Ishikawa (cell line): ENCODE measurements at regions not wholly inside any gene's neighbourhood (a gene's known extent, or its start where the extent isn't known, plus 50 kb on each side); places are given as distances from the start of the nearest gene placed in this dataset.

Experiments used
- CEBPB ChIP-seq: IDR thresholded peaks from 2 replicates; pipeline ENCODE4 v1.6.1; 2012
- CREB1 ChIP-seq: IDR thresholded peaks from 2 replicates; pipeline ENCODE4 v1.6.1; 2012; ENCODE audit warnings: low read depth
- EP300 ChIP-seq: IDR thresholded peaks from 2 replicates; pipeline ENCODE4 v1.6.1; 2012; ENCODE audit warnings: borderline replicate concordance
- FOXM1 ChIP-seq: IDR thresholded peaks from 2 replicates; pipeline ENCODE4 v1.6.1; 2012; ENCODE audit warnings: low read depth, borderline replicate concordance
- TAF1 ChIP-seq: IDR thresholded peaks from 2 replicates; pipeline ENCODE4 v1.6.1; 2012; ENCODE audit warnings: low read depth, mild to moderate bottlenecking
- YY1 ChIP-seq: IDR thresholded peaks from 2 replicates; pipeline ENCODE4 v1.6.1; 2012; ENCODE audit warnings: low read depth
- TF ChIP-seq, protein P1 (sequence below): IDR thresholded peaks from 2 replicates; pipeline ENCODE4 v1.6.1; 2012; ENCODE audit warnings: low read depth, mild to moderate bottlenecking
- TF ChIP-seq, protein P2 (sequence below): IDR thresholded peaks from 2 replicates; pipeline ENCODE4 v1.6.1; 2012
- TF ChIP-seq, protein P3 (sequence below): IDR thresholded peaks from 2 replicates; pipeline ENCODE4 v1.6.1; 2012

DNA sequence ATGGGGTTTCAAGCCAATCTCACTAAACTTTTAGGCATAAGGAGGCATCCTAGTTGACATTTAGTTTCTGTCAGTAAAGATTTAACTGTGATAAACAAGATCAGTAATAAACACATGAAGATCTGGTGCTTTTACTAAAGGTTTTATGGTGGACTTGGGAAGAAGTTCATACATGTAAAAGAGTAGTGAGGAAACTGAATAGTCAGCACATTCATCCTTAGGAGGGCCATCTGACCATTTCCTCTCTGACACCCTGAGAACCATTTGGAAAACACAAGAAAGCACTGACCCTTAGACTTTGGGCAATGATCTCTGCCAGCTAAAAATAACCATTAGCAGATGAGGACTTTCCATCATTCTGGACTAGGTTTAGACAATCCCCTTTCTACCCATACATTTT is 1040.9 kb downstream of the AGBL1 start:
- no peak for TF ChIP-seq EP300
- TF ChIP-seq, protein P1, sequence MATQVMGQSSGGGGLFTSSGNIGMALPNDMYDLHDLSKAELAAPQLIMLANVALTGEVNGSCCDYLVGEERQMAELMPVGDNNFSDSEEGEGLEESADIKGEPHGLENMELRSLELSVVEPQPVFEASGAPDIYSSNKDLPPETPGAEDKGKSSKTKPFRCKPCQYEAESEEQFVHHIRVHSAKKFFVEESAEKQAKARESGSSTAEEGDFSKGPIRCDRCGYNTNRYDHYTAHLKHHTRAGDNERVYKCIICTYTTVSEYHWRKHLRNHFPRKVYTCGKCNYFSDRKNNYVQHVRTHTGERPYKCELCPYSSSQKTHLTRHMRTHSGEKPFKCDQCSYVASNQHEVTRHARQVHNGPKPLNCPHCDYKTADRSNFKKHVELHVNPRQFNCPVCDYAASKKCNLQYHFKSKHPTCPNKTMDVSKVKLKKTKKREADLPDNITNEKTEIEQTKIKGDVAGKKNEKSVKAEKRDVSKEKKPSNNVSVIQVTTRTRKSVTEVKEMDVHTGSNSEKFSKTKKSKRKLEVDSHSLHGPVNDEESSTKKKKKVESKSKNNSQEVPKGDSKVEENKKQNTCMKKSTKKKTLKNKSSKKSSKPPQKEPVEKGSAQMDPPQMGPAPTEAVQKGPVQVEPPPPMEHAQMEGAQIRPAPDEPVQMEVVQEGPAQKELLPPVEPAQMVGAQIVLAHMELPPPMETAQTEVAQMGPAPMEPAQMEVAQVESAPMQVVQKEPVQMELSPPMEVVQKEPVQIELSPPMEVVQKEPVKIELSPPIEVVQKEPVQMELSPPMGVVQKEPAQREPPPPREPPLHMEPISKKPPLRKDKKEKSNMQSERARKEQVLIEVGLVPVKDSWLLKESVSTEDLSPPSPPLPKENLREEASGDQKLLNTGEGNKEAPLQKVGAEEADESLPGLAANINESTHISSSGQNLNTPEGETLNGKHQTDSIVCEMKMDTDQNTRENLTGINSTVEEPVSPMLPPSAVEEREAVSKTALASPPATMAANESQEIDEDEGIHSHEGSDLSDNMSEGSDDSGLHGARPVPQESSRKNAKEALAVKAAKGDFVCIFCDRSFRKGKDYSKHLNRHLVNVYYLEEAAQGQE = no peak
- TF ChIP-seq FOXM1 = no peak
- no peak for TF ChIP-seq CEBPB
- no peak for TF ChIP-seq CREB1
- TF ChIP-seq, protein P2, sequence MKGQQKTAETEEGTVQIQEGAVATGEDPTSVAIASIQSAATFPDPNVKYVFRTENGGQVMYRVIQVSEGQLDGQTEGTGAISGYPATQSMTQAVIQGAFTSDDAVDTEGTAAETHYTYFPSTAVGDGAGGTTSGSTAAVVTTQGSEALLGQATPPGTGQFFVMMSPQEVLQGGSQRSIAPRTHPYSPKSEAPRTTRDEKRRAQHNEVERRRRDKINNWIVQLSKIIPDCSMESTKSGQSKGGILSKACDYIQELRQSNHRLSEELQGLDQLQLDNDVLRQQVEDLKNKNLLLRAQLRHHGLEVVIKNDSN = no peak
- no peak for TF ChIP-seq YY1
- TF ChIP-seq, protein P3, sequence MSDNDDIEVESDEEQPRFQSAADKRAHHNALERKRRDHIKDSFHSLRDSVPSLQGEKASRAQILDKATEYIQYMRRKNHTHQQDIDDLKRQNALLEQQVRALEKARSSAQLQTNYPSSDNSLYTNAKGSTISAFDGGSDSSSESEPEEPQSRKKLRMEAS = no peak
- no peak for TF ChIP-seq TAF1
